H1 (cell line): ENCODE measurements at regions not wholly inside any gene's neighbourhood (a gene's known extent, or its start where the extent isn't known, plus 50 kb on each side); places are given as distances from the start of the nearest gene placed in this dataset.

Experiments used
- CTCF ChIA-PET: fragments of 300-600 bp; sonication (Branson Sonifier 250); formaldehyde crosslinking; loops from one replicate; lab custom pipeline; 2021; ENCODE audit not compliant: partially characterized antibody; lab: Charles Lee
- POLR2A ChIA-PET: fragments of 300-600 bp; sonication (Branson Sonifier 250); formaldehyde crosslinking; loops from one replicate; lab custom pipeline; 2021; ENCODE audit warnings: inconsistent platforms; ENCODE audit not compliant: partially characterized antibody; lab: Charles Lee
- DNase-seq, 2 experiments: peaks; one replicate each; pipeline versions ENCODE4 v3.0.0 to v3.0.0-alpha.2; 2010 to 2022; ENCODE audit warnings: low spot score in 2 of 2, low read depth in 1 of 2, mixed read lengths in 1 of 2
- FAIRE-seq: peaks from 2 replicates; lab custom pipeline; 2011; peaks lifted over from hg19 to GRCh38; lab: Jason Lieb, UNC
- H2AFZ ChIP-seq: 2 replicates; pipeline ENCODE4 v1.8.1; 2012; ENCODE audit warnings: low read length, inconsistent platforms
- H2AK5ac ChIP-seq: 2 replicates; pipeline ENCODE4 v1.6.1; 2013; ENCODE audit warnings: low read depth, low read length
- H2BK120ac ChIP-seq: replicated peaks from 2 replicates; pipeline ENCODE3; 2013; ENCODE audit warnings: low read depth, low read length, inconsistent platforms
- H2BK12ac ChIP-seq: 2 replicates; pipeline ENCODE4 v1.6.1; 2013; ENCODE audit warnings: low read depth, low read length
- H2BK15ac ChIP-seq: 2 replicates; pipeline ENCODE4 v1.6.1; 2013; ENCODE audit warnings: low read length
- H2BK20ac ChIP-seq: 2 replicates; pipeline ENCODE4 v1.6.1; 2013; ENCODE audit warnings: low read length
- H2BK5ac ChIP-seq: 2 replicates; pipeline ENCODE4 v1.6.1; 2013; ENCODE audit warnings: low read depth, low read length
- H3K14ac ChIP-seq: 2 replicates; pipeline ENCODE4 v1.6.1; 2013; ENCODE audit warnings: inconsistent platforms; ENCODE audit not compliant: insufficient read length
- H3K18ac ChIP-seq: 2 replicates; pipeline ENCODE4 v1.6.1; 2013; ENCODE audit warnings: low read length; ENCODE audit errors: extremely low read depth
- H3K23ac ChIP-seq: 2 replicates; pipeline ENCODE4 v1.6.1; 2013; ENCODE audit warnings: inconsistent platforms; ENCODE audit not compliant: insufficient read length
- H3K23me2 ChIP-seq: 2 replicates; pipeline ENCODE4 v1.6.1; 2013; ENCODE audit warnings: low read depth, low read length
- H3K27ac ChIP-seq: 2 replicates; pipeline ENCODE4 v1.6.1; 2011; ENCODE audit warnings: low read depth, low read length, inconsistent platforms
- H3K27me3 ChIP-seq, 4 experiments: replicated peaks in 1 of 4; 1 replicate in 1 of 4; 2 replicates in 3 of 4; pipeline versions ENCODE4 v1.6.1 to v1.8.1; 2011 to 2013; ENCODE audit warnings: low read length in 3 of 4, mild to moderate bottlenecking in 3 of 4, inconsistent platforms in 2 of 4, mixed read lengths in 2 of 4, moderate library complexity in 1 of 4; ENCODE audit not compliant: control insufficient read depth in 3 of 4, insufficient read depth in 3 of 4; ENCODE audit errors: extremely low read depth in 1 of 4
- H3K36me3 ChIP-seq, 4 experiments: 2 replicates each; pipeline versions ENCODE4 v1.6.1 to v1.8.1; 2011 to 2013; ENCODE audit warnings: mild to moderate bottlenecking in 4 of 4, low read length in 3 of 4, moderate library complexity in 2 of 4, control low read depth in 1 of 4, inconsistent platforms in 1 of 4; ENCODE audit not compliant: insufficient read depth in 4 of 4, control insufficient read depth in 2 of 4
- H3K4ac ChIP-seq: replicated peaks from 2 replicates; pipeline ENCODE3; 2013; ENCODE audit warnings: low read length, low read depth, mixed read lengths, inconsistent platforms; ENCODE audit not compliant: insufficient read length
- H3K4me1 ChIP-seq, 4 experiments: replicated peaks in 1 of 4; 1 replicate in 1 of 4; 2 replicates in 3 of 4; pipeline versions ENCODE4 v1.6.1 to v1.8.1; 2011 to 2013; ENCODE audit warnings: low read length in 3 of 4, inconsistent platforms in 2 of 4, mixed read lengths in 1 of 4; ENCODE audit not compliant: insufficient read depth in 4 of 4, control insufficient read depth in 3 of 4
- H3K4me2 ChIP-seq, 2 experiments: 2 replicates each; pipeline versions ENCODE4 v1.6.1 to v1.8.1; 2011 to 2013; ENCODE audit warnings: low read depth in 2 of 2, low read length in 2 of 2, control low read depth in 1 of 2, inconsistent platforms in 1 of 2, mild to moderate bottlenecking in 1 of 2; ENCODE audit not compliant: insufficient read depth in 1 of 2
- H3K4me3 ChIP-seq, 4 experiments: fragments of 200-600, 300-600 bp in 1 of 4; sonication (generic), shearing (Covaris generic), sonication (Bioruptor Twin) in 1 of 4; 2 replicates each; pipeline versions ENCODE4 v1.5.1 to v1.8.1; 2011 to 2016; ENCODE audit warnings: low read length in 4 of 4, low read depth in 3 of 4, control low read depth in 2 of 4, inconsistent platforms in 2 of 4, mild to moderate bottlenecking in 2 of 4, mixed read lengths in 1 of 4, moderate library complexity in 1 of 4; ENCODE audit not compliant: insufficient read depth in 2 of 4; ENCODE audit errors: extremely low read depth in 1 of 4
- H3K56ac ChIP-seq: replicated peaks from 2 replicates; pipeline ENCODE3; 2013; ENCODE audit warnings: low read depth, mild to moderate bottlenecking, mixed read lengths, low read length, inconsistent platforms; ENCODE audit not compliant: insufficient read length
- H3K79me1 ChIP-seq: 2 replicates; pipeline ENCODE4 v1.6.1; 2013; ENCODE audit warnings: low read depth, low read length, control low read depth
- H3K79me2 ChIP-seq, 2 experiments: 2 replicates each; pipeline versions ENCODE4 v1.6.1 to v1.8.1; 2012 to 2013; ENCODE audit warnings: low read length in 2 of 2, mild to moderate bottlenecking in 2 of 2, inconsistent platforms in 1 of 2; ENCODE audit not compliant: insufficient read depth in 2 of 2, control insufficient read depth in 1 of 2
- H3K9ac ChIP-seq, 4 experiments: replicated peaks in 1 of 4; 1 replicate in 1 of 4; 2 replicates in 3 of 4; pipeline versions ENCODE4 v1.6.1 to v1.8.1; 2011 to 2013; ENCODE audit warnings: low read depth in 3 of 4, low read length in 3 of 4, control low read depth in 2 of 4, mild to moderate bottlenecking in 2 of 4, moderate library complexity in 2 of 4, inconsistent platforms in 1 of 4; ENCODE audit errors: extremely low read depth in 1 of 4
- H3K9me3 ChIP-seq, 2 experiments: 2 replicates each; pipeline versions ENCODE4 v1.6.1 to v1.8.1; 2012 to 2013; ENCODE audit warnings: mild to moderate bottlenecking in 2 of 2, moderate library complexity in 2 of 2, control low read depth in 1 of 2, inconsistent platforms in 1 of 2, low read depth in 1 of 2, low read length in 1 of 2, mixed read lengths in 1 of 2; ENCODE audit not compliant: insufficient read depth in 2 of 2
- H4K20me1 ChIP-seq, 2 experiments: replicated peaks in 1 of 2; 2 replicates each; pipeline versions ENCODE3 to v1.8.1; 2011 to 2013; ENCODE audit warnings: inconsistent platforms in 2 of 2, low read length in 2 of 2, mild to moderate bottlenecking in 1 of 2; ENCODE audit not compliant: insufficient read depth in 2 of 2, control insufficient read depth in 1 of 2
- H4K5ac ChIP-seq: 2 replicates; pipeline ENCODE4 v1.6.1; 2013; ENCODE audit warnings: low read length, low read depth, mixed read lengths, inconsistent platforms; ENCODE audit not compliant: insufficient read length
- H4K8ac ChIP-seq: 2 replicates; pipeline ENCODE4 v1.8.0; 2013; ENCODE audit warnings: mild to moderate bottlenecking, moderate library complexity, low read length, inconsistent platforms; ENCODE audit not compliant: insufficient read depth; ENCODE audit errors: extremely low read depth
- H4K91ac ChIP-seq: replicated peaks from 2 replicates; pipeline ENCODE3; 2013; ENCODE audit warnings: low read length, mixed read lengths, inconsistent platforms; ENCODE audit not compliant: insufficient read length
- ASH2L ChIP-seq: fragments of 200-600, 300-600 bp; sonication (generic); IDR thresholded peaks from one replicate; pipeline ENCODE4 v1.7.1; 2017; ENCODE audit warnings: low read length
- CBX5 ChIP-seq: fragments of 300-800, 300-1000 bp; sonication (generic); IDR thresholded peaks from 2 replicates; pipeline ENCODE4 v1.7.1; 2016; ENCODE audit warnings: antibody characterized with exemption, low read length, low read depth
- CTBP2 ChIP-seq: IDR thresholded peaks from 2 replicates; pipeline ENCODE4 v1.7.0; 2011; ENCODE audit warnings: borderline replicate concordance, mild to moderate bottlenecking, moderate library complexity, mixed read lengths, low read length; ENCODE audit not compliant: insufficient read depth, insufficient read length
- EZH2 ChIP-seq: fragments of 200-600 bp; sonication (generic); IDR thresholded peaks from 2 replicates; pipeline ENCODE4 v1.7.1; 2012; ENCODE audit warnings: low read depth, mild to moderate bottlenecking, moderate library complexity, low read length, inconsistent platforms; ENCODE audit not compliant: severe bottlenecking
- JUN ChIP-seq: IDR thresholded peaks from 2 replicates; pipeline ENCODE4 v1.6.1; 2011; ENCODE audit warnings: low read depth, mild to moderate bottlenecking, improper control_type of control experiment, low read length
- NANOG ChIP-seq: IDR thresholded peaks from 2 replicates; pipeline ENCODE4 v1.6.1; 2011; ENCODE audit warnings: low read length, low read depth, mild to moderate bottlenecking, inconsistent platforms; ENCODE audit not compliant: insufficient read depth, poor library complexity, severe bottlenecking
- RXRA ChIP-seq: IDR thresholded peaks from 2 replicates; pipeline ENCODE4 v1.6.1; 2011; ENCODE audit warnings: low read depth, mild to moderate bottlenecking, low read length, moderate library complexity; ENCODE audit not compliant: insufficient read depth
- SIRT6 ChIP-seq: IDR thresholded peaks from one replicate; pipeline ENCODE4 v1.7.1; 2012; ENCODE audit warnings: low read length, inconsistent platforms
- YY1 ChIP-seq: IDR thresholded peaks from 2 replicates; pipeline ENCODE4 v1.6.1; 2011; ENCODE audit warnings: low read depth, mild to moderate bottlenecking, low read length
- WGBS, 2 experiments: shearing (Covaris generic) in 1 of 2; methylation state at CpG; one replicate each; pipeline versions ENCODE4 v1.1.6 to v1.1.7; 2013 to 2015; ENCODE audit warnings: low lambda C conversion rate in 2 of 2, mixed read lengths in 2 of 2, inconsistent platforms in 1 of 2, low coverage in 1 of 2, missing lambda C conversion rate in 1 of 2; ENCODE audit not compliant: insufficient replicate concordance in 2 of 2, insufficient coverage in 1 of 2, insufficient read length in 1 of 2; ENCODE audit errors: extremely low coverage in 1 of 2, missing lambda C conversion rate in 1 of 2; 5-methylcytosine and 5-hydroxymethylcytosine counted together
- TF ChIP-seq, protein P1 (sequence below), 3 experiments: IDR thresholded peaks; 1 replicate in 2 of 3; 2 replicates in 1 of 3; pipeline versions ENCODE4 v1.5.1 to v1.6.1; 2011; ENCODE audit warnings: low read length in 3 of 3, mild to moderate bottlenecking in 3 of 3, inconsistent platforms in 2 of 3, low read depth in 1 of 3, moderate library complexity in 1 of 3; ENCODE audit not compliant: insufficient read depth in 1 of 3; ENCODE audit errors: control extremely low read depth in 1 of 3

GRCh38 chr21:34020983-34021553, 52.3 kb upstream of the MRPS6 start:
- POLR2A ChIA-PET, result interaction anchor here (1.2 kb wide), 1 partner anchor 53 kb away, joined by 3 read pairs; no protein-coding TSS in a partner anchor
- CTCF ChIA-PET, result interaction anchor here (0.5 to 2.2 kb wide), 2 partner anchors 14 to 97 kb away, joined by 3 to 8 read pairs; no protein-coding TSS in a partner anchor
- no peak overlapping the region for H2AFZ ChIP-seq
- no peaks in the 10 kb centered on the region for H3K36me3 ChIP-seq
- no peak overlapping the region for H2BK5ac ChIP-seq
- H3K9ac ChIP-seq, result no peak overlapping the region
- no peak overlapping the region for H3K27ac ChIP-seq
- no peak overlapping the region for H3K4me2 ChIP-seq
- H3K27me3 ChIP-seq, result no peaks in the 10 kb centered on the region
- H4K91ac ChIP-seq, result no peak overlapping the region
- no peaks in the 10 kb centered on the region for H3K79me1 ChIP-seq
- H4K20me1 ChIP-seq, result no peaks in the 10 kb centered on the region
- no peak overlapping the region for H3K23ac ChIP-seq
- H2BK120ac ChIP-seq, result no peak overlapping the region
- 94% methylated on average over 4 of the region's 4 CpGs; no CpG with 5 or more reads in 1 of the 2 experiments for WGBS, 2 experiments
- no peak for DNase-seq
- H3K4me1 ChIP-seq, result peaks cover 0 to 8% (median 2%) of the 10 kb centered on the region in 4 experiments; a peak in 2 of 7 replicates
- no peak overlapping the region for H2BK12ac ChIP-seq
- H2BK15ac ChIP-seq, result no peak overlapping the region
- no peaks in the 10 kb centered on the region for H3K23me2 ChIP-seq
- no peak overlapping the region for H3K14ac ChIP-seq
- TF ChIP-seq NANOG (no peak), YY1 (no peak), JUN (no peak), SIRT6 (no peak), CTBP2 (no peak), CBX5 (no peak), RXRA (no peak), EZH2 (no peak), ASH2L (no peak)
- TF ChIP-seq, protein P1, sequence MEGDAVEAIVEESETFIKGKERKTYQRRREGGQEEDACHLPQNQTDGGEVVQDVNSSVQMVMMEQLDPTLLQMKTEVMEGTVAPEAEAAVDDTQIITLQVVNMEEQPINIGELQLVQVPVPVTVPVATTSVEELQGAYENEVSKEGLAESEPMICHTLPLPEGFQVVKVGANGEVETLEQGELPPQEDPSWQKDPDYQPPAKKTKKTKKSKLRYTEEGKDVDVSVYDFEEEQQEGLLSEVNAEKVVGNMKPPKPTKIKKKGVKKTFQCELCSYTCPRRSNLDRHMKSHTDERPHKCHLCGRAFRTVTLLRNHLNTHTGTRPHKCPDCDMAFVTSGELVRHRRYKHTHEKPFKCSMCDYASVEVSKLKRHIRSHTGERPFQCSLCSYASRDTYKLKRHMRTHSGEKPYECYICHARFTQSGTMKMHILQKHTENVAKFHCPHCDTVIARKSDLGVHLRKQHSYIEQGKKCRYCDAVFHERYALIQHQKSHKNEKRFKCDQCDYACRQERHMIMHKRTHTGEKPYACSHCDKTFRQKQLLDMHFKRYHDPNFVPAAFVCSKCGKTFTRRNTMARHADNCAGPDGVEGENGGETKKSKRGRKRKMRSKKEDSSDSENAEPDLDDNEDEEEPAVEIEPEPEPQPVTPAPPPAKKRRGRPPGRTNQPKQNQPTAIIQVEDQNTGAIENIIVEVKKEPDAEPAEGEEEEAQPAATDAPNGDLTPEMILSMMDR (IDR thresholded peaks at IDR 0.05; ENCODE audit: control extremely low read depth in 1 of 3, insufficient read depth in 1 of 3, low read depth in 1 of 3, low read length in 3 of 3), result no peak
- TF ChIP-seq, all 59 proteins: peak for 0
- FAIRE-seq, result no peak
- Histone ChIP-seq H2BK20ac (no peak overlapping the region), H4K5ac (no peak overlapping the region), H3K79me2 (no peaks in the 10 kb centered on the region), H3K4me3 (no peak overlapping the region), H3K56ac (no peak overlapping the region), H3K9me3 (no peaks in the 10 kb centered on the region), H2AK5ac (no peak overlapping the region), H3K4ac (no peak overlapping the region), H4K8ac (no peak overlapping the region), H3K18ac (no peak overlapping the region)
